PC-9 (cell line): ENCODE measurements at regions not wholly inside any gene's neighbourhood (a gene's known extent, or its start where the extent isn't known, plus 50 kb on each side); places are given as distances from the start of the nearest gene placed in this dataset.

Source experiments
- CTCF ChIP-seq: fragments of 200-600 bp; sonication (generic); conservative IDR thresholded peaks from 2 replicates; pipeline ENCODE4 v1.6.1; 2017; ENCODE audit warnings: mixed run types, antibody characterized with exemption, mild to moderate bottlenecking, moderate library complexity
- EZH2 ChIP-seq: fragments of 200-600 bp; sonication (generic); IDR thresholded peaks from 2 replicates; pipeline ENCODE4 v1.8.0; 2017; ENCODE audit warnings: antibody characterized with exemption, low read depth

GRCh38 chr5:30832519-30832918 is 361.0 kb upstream of the CDH6 start:
- no peak for TF ChIP-seq CTCF
- no peak for TF ChIP-seq EZH2
